ENCODE measurements at regions not wholly inside any gene's neighbourhood (a gene's known extent, or its start where the extent isn't known, plus 50 kb on each side); places are given as distances from the start of the nearest gene placed in this dataset.

GRCh38 chr2:106339609-106340008 is 128.6 kb downstream of the RGPD3 start:
- ATAC-seq (no peak), DNase-seq (no peak)
- H3K27me3 ChIP-seq (ENCODE audit: control insufficient read depth, insufficient read depth, low read length): no peaks in the 10 kb centered on the region
- H3K4me1 Mint-ChIP-seq: no peaks in the 10 kb centered on the region
- H3K27ac Mint-ChIP-seq: no peak overlapping the region
- WGBS (ENCODE audit: insufficient coverage): 62% methylated on average over 3 of the region's 3 CpGs
- H3K36me3 ChIP-seq (ENCODE audit: control insufficient read depth, insufficient read depth, low read length): no peaks in the 10 kb centered on the region
- no peak overlapping the region for H3K4me3 ChIP-seq (ENCODE audit: low read length)
- H3K36me3 Mint-ChIP-seq: no peaks in the 10 kb centered on the region
- intact Hi-C loops (cut with micrococcal nuclease): no loop called here
- H3K27ac ChIP-seq (ENCODE audit: low read length): no peak overlapping the region
- H3K27me3 Mint-ChIP-seq (ENCODE audit: low read depth in 2 of 2): peaks cover 0 to 2% of the 10 kb centered on the region in 2 donors
- H3K4me3 Mint-ChIP-seq: no peak overlapping the region
- no peaks in the 10 kb centered on the region for H3K9me3 Mint-ChIP-seq
- no peaks in the 10 kb centered on the region for H3K9me3 ChIP-seq (ENCODE audit: control insufficient read depth, insufficient read depth, low read length)
- TF ChIP-seq, protein P1, sequence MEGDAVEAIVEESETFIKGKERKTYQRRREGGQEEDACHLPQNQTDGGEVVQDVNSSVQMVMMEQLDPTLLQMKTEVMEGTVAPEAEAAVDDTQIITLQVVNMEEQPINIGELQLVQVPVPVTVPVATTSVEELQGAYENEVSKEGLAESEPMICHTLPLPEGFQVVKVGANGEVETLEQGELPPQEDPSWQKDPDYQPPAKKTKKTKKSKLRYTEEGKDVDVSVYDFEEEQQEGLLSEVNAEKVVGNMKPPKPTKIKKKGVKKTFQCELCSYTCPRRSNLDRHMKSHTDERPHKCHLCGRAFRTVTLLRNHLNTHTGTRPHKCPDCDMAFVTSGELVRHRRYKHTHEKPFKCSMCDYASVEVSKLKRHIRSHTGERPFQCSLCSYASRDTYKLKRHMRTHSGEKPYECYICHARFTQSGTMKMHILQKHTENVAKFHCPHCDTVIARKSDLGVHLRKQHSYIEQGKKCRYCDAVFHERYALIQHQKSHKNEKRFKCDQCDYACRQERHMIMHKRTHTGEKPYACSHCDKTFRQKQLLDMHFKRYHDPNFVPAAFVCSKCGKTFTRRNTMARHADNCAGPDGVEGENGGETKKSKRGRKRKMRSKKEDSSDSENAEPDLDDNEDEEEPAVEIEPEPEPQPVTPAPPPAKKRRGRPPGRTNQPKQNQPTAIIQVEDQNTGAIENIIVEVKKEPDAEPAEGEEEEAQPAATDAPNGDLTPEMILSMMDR (IDR thresholded peaks at IDR 0.05): no peak
- H3K4me1 ChIP-seq (ENCODE audit: control insufficient read depth, insufficient read depth, low read length): no peaks in the 10 kb centered on the region

DNA sequence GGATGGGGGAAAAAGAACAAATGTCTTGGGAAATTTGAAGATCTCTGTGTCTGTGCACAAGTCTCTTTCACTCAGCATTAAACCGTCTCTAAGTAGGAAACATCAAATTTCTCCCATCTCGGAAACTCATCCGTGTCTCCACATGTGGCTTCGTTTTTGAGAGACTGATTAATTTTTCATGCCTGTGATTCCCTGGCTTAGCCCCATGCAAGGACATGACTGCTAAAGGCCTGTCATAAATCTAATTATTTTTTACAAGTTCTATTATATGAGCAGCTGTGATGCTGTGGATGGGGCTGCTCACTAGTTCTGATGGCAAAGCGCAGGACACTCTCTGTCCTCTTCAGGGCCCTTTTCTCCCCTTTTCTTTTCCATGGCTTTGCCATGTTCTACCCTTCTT is 129.1 kb downstream of the RGPD3 start:
- no peaks in the 10 kb centered on the region for H3K9me3 ChIP-seq (ENCODE audit: control insufficient read depth, insufficient read depth, low read length)
- WGBS (ENCODE audit: insufficient coverage): 90% methylated on average over 5 of the region's 5 CpGs
- no peak overlapping the region for H3K27ac Mint-ChIP-seq
- H3K27ac ChIP-seq (ENCODE audit: low read length): no peak overlapping the region
- H3K27me3 Mint-ChIP-seq (ENCODE audit: low read depth in 2 of 2): peaks cover 0 to 2% of the 10 kb centered on the region in 2 donors
- H3K36me3 ChIP-seq (ENCODE audit: control insufficient read depth, insufficient read depth, low read length): no peaks in the 10 kb centered on the region
- DNase-seq (no peak), ATAC-seq (no peak)
- H3K4me3 Mint-ChIP-seq: no peak overlapping the region
- intact Hi-C loops (cut with micrococcal nuclease): no loop called here
- H3K36me3 Mint-ChIP-seq: no peaks in the 10 kb centered on the region
- TF ChIP-seq, protein P1 (IDR thresholded peaks at IDR 0.05): no peak
- H3K27me3 ChIP-seq (ENCODE audit: control insufficient read depth, insufficient read depth, low read length): no peaks in the 10 kb centered on the region
- no peak overlapping the region for H3K4me3 ChIP-seq (ENCODE audit: low read length)
- H3K4me1 Mint-ChIP-seq: no peaks in the 10 kb centered on the region
- no peaks in the 10 kb centered on the region for H3K4me1 ChIP-seq (ENCODE audit: control insufficient read depth, insufficient read depth, low read length)
- no peaks in the 10 kb centered on the region for H3K9me3 Mint-ChIP-seq

- H3K4me1 Mint-ChIP-seq: no peaks in the 10 kb centered on the region
- TF ChIP-seq, protein P1 (IDR thresholded peaks at IDR 0.05): no peak
- H3K36me3 Mint-ChIP-seq: no peaks in the 10 kb centered on the region
- intact Hi-C loops (cut with micrococcal nuclease): no loop called here
- no peak overlapping the region for H3K4me3 Mint-ChIP-seq
- no peak overlapping the region for H3K27ac Mint-ChIP-seq
- no peak overlapping the region for H3K4me3 ChIP-seq (ENCODE audit: low read length)
- 80% methylated on average over 5 of the region's 5 CpGs for WGBS (ENCODE audit: insufficient coverage)
- H3K27ac ChIP-seq (ENCODE audit: low read length): no peak overlapping the region
- H3K4me1 ChIP-seq (ENCODE audit: control insufficient read depth, insufficient read depth, low read length): no peaks in the 10 kb centered on the region
- H3K27me3 Mint-ChIP-seq (ENCODE audit: low read depth in 2 of 2): peaks cover 0 to 2% of the 10 kb centered on the region in 2 donors
- H3K9me3 ChIP-seq (ENCODE audit: control insufficient read depth, insufficient read depth, low read length): no peaks in the 10 kb centered on the region
- H3K27me3 ChIP-seq (ENCODE audit: control insufficient read depth, insufficient read depth, low read length): no peaks in the 10 kb centered on the region
- no peak for ATAC-seq
- no peaks in the 10 kb centered on the region for H3K36me3 ChIP-seq (ENCODE audit: control insufficient read depth, insufficient read depth, low read length)
- no peak for DNase-seq
- H3K9me3 Mint-ChIP-seq: no peaks in the 10 kb centered on the region
Measured at GRCh38 chr2:106338043-106338442, 130.2 kb downstream of the RGPD3 start.

DNA sequence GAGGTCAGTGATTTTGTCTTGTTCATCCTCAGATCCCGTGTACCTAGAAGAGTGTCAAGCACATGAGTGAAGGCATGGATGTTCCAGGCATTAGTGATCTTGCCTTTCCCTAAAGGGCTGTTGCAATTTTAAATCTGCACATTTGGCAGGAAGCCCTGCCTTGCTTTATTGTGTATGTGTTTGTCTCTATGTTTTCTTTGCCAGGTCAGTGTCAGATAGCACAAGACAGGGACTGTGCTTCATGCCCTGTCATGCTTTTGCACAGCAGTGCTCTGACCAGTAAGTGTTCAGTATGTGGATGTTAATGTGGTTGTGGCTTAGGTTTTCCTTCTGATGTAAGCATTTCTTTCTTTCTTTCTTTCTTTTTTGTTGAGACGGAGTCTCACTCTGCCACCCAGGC is 131.5 kb downstream of the RGPD3 start:
- WGBS (ENCODE audit: insufficient coverage): 72% methylated on average over 2 of the region's 2 CpGs
- intact Hi-C loops (cut with micrococcal nuclease): no loop called here
- no peaks in the 10 kb centered on the region for H3K4me1 Mint-ChIP-seq
- peaks cover 0 to 2% of the 10 kb centered on the region in 2 donors for H3K27me3 Mint-ChIP-seq (ENCODE audit: low read depth in 2 of 2)
- no peak overlapping the region for H3K27ac ChIP-seq (ENCODE audit: low read length)
- H3K9me3 Mint-ChIP-seq: no peaks in the 10 kb centered on the region
- H3K9me3 ChIP-seq (ENCODE audit: control insufficient read depth, insufficient read depth, low read length): no peaks in the 10 kb centered on the region
- no peak for ATAC-seq
- no peak overlapping the region for H3K27ac Mint-ChIP-seq
- H3K27me3 ChIP-seq (ENCODE audit: control insufficient read depth, insufficient read depth, low read length): no peaks in the 10 kb centered on the region
- no peak overlapping the region for H3K4me3 Mint-ChIP-seq
- DNase-seq: no peak
- TF ChIP-seq, protein P1 (IDR thresholded peaks at IDR 0.05): no peak
- no peak overlapping the region for H3K4me3 ChIP-seq (ENCODE audit: low read length)
- no peaks in the 10 kb centered on the region for H3K36me3 ChIP-seq (ENCODE audit: control insufficient read depth, insufficient read depth, low read length)
- H3K4me1 ChIP-seq (ENCODE audit: control insufficient read depth, insufficient read depth, low read length): no peaks in the 10 kb centered on the region
- H3K36me3 Mint-ChIP-seq: no peaks in the 10 kb centered on the region
